ENCODE measurements at regions not wholly inside any gene's neighbourhood (a gene's known extent, or its start where the extent isn't known, plus 50 kb on each side); places are given as distances from the start of the nearest gene placed in this dataset.
"Not testable (repeated sequence)": the region's sequence is repeated elsewhere in the genome, so short reads cannot be mapped to it uniquely, and the experiment has no call there.

GRCh38 chr5:124176692-124177091 is 569.7 kb downstream of the ZNF608 start:
- H3K27me3 ChIP-seq (ENCODE audit: control insufficient read depth, insufficient read depth, low read length) = no peaks in the 10 kb centered on the region
- Mint-ChIP-seq H3K27me3 (no peaks in the 10 kb centered on the region), H3K27ac (no peak overlapping the region), H3K36me3 (no peaks in the 10 kb centered on the region), H3K4me1 (no peaks in the 10 kb centered on the region), H3K9me3 (peaks cover 0 to 13% (median 6%) of the 10 kb centered on the region in 7 donors), H3K4me3 (no peak overlapping the region)
- no peaks in the 10 kb centered on the region for H3K36me3 ChIP-seq (ENCODE audit: control insufficient read depth, insufficient read depth, low read length)
- ATAC-seq (ENCODE audit: low read depth in 2 of 2) (no peak), DNase-seq (no peak)
- peaks cover 0 to 4% of the 10 kb centered on the region in 2 experiments for H3K9me3 ChIP-seq (ENCODE audit: control insufficient read depth in 2 of 2, low read length in 2 of 2)
- no peak overlapping the region for H3K27ac ChIP-seq (ENCODE audit: insufficient read depth, low read length, poor library complexity, severe bottlenecking)
- no peak overlapping the region for H3K4me3 ChIP-seq (ENCODE audit: low read depth, low read length)
- no peaks in the 10 kb centered on the region for H3K4me1 ChIP-seq (ENCODE audit: control insufficient read depth, insufficient read depth, low read length, poor library complexity, severe bottlenecking)

GRCh38 chr5:124173386-124173785 is 573.1 kb downstream of the ZNF608 start:
- Mint-ChIP-seq H3K4me3 (no peak overlapping the region), H3K27ac (no peak overlapping the region), H3K9me3 (peaks cover 1 to 21% (median 6%) of the 10 kb centered on the region in 7 donors), H3K36me3 (no peaks in the 10 kb centered on the region), H3K4me1 (no peaks in the 10 kb centered on the region), H3K27me3 (no peaks in the 10 kb centered on the region)
- no peak for DNase-seq
- H3K27me3 ChIP-seq (ENCODE audit: control insufficient read depth, insufficient read depth, low read length) = no peaks in the 10 kb centered on the region
- ATAC-seq (ENCODE audit: low read depth in 2 of 2) = no peak
- H3K4me1 ChIP-seq (ENCODE audit: control insufficient read depth, insufficient read depth, low read length, poor library complexity, severe bottlenecking) = no peaks in the 10 kb centered on the region
- no peak overlapping the region for H3K4me3 ChIP-seq (ENCODE audit: low read depth, low read length)
- H3K9me3 ChIP-seq (ENCODE audit: control insufficient read depth in 2 of 2, low read length in 2 of 2) = peaks cover 0 to 9% of the 10 kb centered on the region in 2 experiments
- no peak overlapping the region for H3K27ac ChIP-seq (ENCODE audit: insufficient read depth, low read length, poor library complexity, severe bottlenecking)
- H3K36me3 ChIP-seq (ENCODE audit: control insufficient read depth, insufficient read depth, low read length) = no peaks in the 10 kb centered on the region

GRCh38 chr5:124172389-124173003 is 573.9 kb downstream of the ZNF608 start:
- Histone ChIP-seq H3K4me1 (ENCODE audit: control insufficient read depth, insufficient read depth, low read length, poor library complexity, severe bottlenecking) (no peaks in the 10 kb centered on the region), H3K36me3 (ENCODE audit: control insufficient read depth, insufficient read depth, low read length) (no peaks in the 10 kb centered on the region), H3K27me3 (ENCODE audit: control insufficient read depth, insufficient read depth, low read length) (no peaks in the 10 kb centered on the region), H3K27ac (ENCODE audit: insufficient read depth, low read length, poor library complexity, severe bottlenecking) (no peak overlapping the region), H3K4me3 (ENCODE audit: low read depth, low read length) (no peak overlapping the region), H3K9me3 (ENCODE audit: control insufficient read depth in 2 of 2, low read length in 2 of 2) (peaks cover 0 to 9% of the 10 kb centered on the region in 2 experiments)
- H3K36me3 Mint-ChIP-seq = no peaks in the 10 kb centered on the region
- H3K4me1 Mint-ChIP-seq = no peaks in the 10 kb centered on the region
- H3K27ac Mint-ChIP-seq = no peak overlapping the region
- H3K27me3 Mint-ChIP-seq = no peaks in the 10 kb centered on the region
- no peak overlapping the region for H3K4me3 Mint-ChIP-seq
- ATAC-seq (ENCODE audit: low read depth in 2 of 2) (no peak), DNase-seq (no peak)
- peaks cover 0 to 26% (median 7%) of the 10 kb centered on the region in 7 donors for H3K9me3 Mint-ChIP-seq

- H3K4me1 ChIP-seq (ENCODE audit: control insufficient read depth, insufficient read depth, low read length, poor library complexity, severe bottlenecking); H3K9me3 ChIP-seq (ENCODE audit: control insufficient read depth in 2 of 2, low read length in 2 of 2); H3K4me3 ChIP-seq (ENCODE audit: low read depth, low read length); H3K27me3 ChIP-seq (ENCODE audit: control insufficient read depth, insufficient read depth, low read length); H3K27ac ChIP-seq (ENCODE audit: insufficient read depth, low read length, poor library complexity, severe bottlenecking); H3K4me1 Mint-ChIP-seq; H3K36me3 Mint-ChIP-seq; H3K27me3 Mint-ChIP-seq; H3K36me3 ChIP-seq (ENCODE audit: control insufficient read depth, insufficient read depth, low read length); ATAC-seq (ENCODE audit: low read depth in 2 of 2); DNase-seq: not testable (repeated sequence)
- H3K27ac Mint-ChIP-seq = peak overlapping the region in 1 of 3 donors; percentile 56
- peaks cover 0 to 24% (median 7%) of the 10 kb centered on the region in 7 donors for H3K9me3 Mint-ChIP-seq
- peak overlapping the region in 1 of 4 donors; percentile 41 for H3K4me3 Mint-ChIP-seq
Observed at GRCh38 chr5:124168093-124168492, 578.3 kb downstream of the ZNF608 start.

GRCh38 chr5:124162767-124163532 is 583.5 kb downstream of the ZNF608 start:
- Histone ChIP-seq H3K4me3 (ENCODE audit: low read depth, low read length) (no peak overlapping the region), H3K36me3 (ENCODE audit: control insufficient read depth, insufficient read depth, low read length) (no peaks in the 10 kb centered on the region), H3K4me1 (ENCODE audit: control insufficient read depth, insufficient read depth, low read length, poor library complexity, severe bottlenecking) (no peaks in the 10 kb centered on the region), H3K27ac (ENCODE audit: insufficient read depth, low read length, poor library complexity, severe bottlenecking) (no peak overlapping the region), H3K9me3 (ENCODE audit: control insufficient read depth in 2 of 2, low read length in 2 of 2) (no peaks in the 10 kb centered on the region), H3K27me3 (ENCODE audit: control insufficient read depth, insufficient read depth, low read length) (no peaks in the 10 kb centered on the region)
- ATAC-seq (ENCODE audit: low read depth in 2 of 2) (no peak), DNase-seq (no peak)
- no peak overlapping the region for H3K27ac Mint-ChIP-seq
- no peaks in the 10 kb centered on the region for H3K36me3 Mint-ChIP-seq
- H3K9me3 Mint-ChIP-seq = peaks cover 0 to 11% (median 3%) of the 10 kb centered on the region in 7 donors
- no peaks in the 10 kb centered on the region for H3K4me1 Mint-ChIP-seq
- H3K4me3 Mint-ChIP-seq = no peak overlapping the region
- H3K27me3 Mint-ChIP-seq = no peaks in the 10 kb centered on the region

- Histone ChIP-seq H3K4me3 (ENCODE audit: low read depth, low read length) (no peak overlapping the region), H3K9me3 (ENCODE audit: control insufficient read depth in 2 of 2, low read length in 2 of 2) (no peaks in the 10 kb centered on the region), H3K27me3 (ENCODE audit: control insufficient read depth, insufficient read depth, low read length) (no peaks in the 10 kb centered on the region), H3K36me3 (ENCODE audit: control insufficient read depth, insufficient read depth, low read length) (no peaks in the 10 kb centered on the region), H3K4me1 (ENCODE audit: control insufficient read depth, insufficient read depth, low read length, poor library complexity, severe bottlenecking) (no peaks in the 10 kb centered on the region), H3K27ac (ENCODE audit: insufficient read depth, low read length, poor library complexity, severe bottlenecking) (no peak overlapping the region)
- DNase-seq (no peak), ATAC-seq (ENCODE audit: low read depth in 2 of 2) (no peak)
- Mint-ChIP-seq H3K27ac (no peak overlapping the region), H3K27me3 (no peaks in the 10 kb centered on the region), H3K9me3 (peaks cover 0 to 22% (median 3%) of the 10 kb centered on the region in 7 donors), H3K36me3 (no peaks in the 10 kb centered on the region), H3K4me3 (no peak overlapping the region), H3K4me1 (no peaks in the 10 kb centered on the region)
Observed at GRCh38 chr5:124161266-124161665, 585.2 kb downstream of the ZNF608 start.

GRCh38 chr5:124160265-124160664 is 586.2 kb downstream of the ZNF608 start:
- ATAC-seq (ENCODE audit: low read depth in 2 of 2) (no peak), DNase-seq (no peak)
- Mint-ChIP-seq H3K4me3 (no peak overlapping the region), H3K9me3 (peaks cover 0 to 27% (median 3%) of the 10 kb centered on the region in 7 donors), H3K4me1 (no peaks in the 10 kb centered on the region), H3K27ac (no peak overlapping the region), H3K36me3 (no peaks in the 10 kb centered on the region), H3K27me3 (no peaks in the 10 kb centered on the region)
- no peaks in the 10 kb centered on the region for H3K36me3 ChIP-seq (ENCODE audit: control insufficient read depth, insufficient read depth, low read length)
- no peak overlapping the region for H3K4me3 ChIP-seq (ENCODE audit: low read depth, low read length)
- H3K27ac ChIP-seq (ENCODE audit: insufficient read depth, low read length, poor library complexity, severe bottlenecking) = no peak overlapping the region
- no peaks in the 10 kb centered on the region for H3K27me3 ChIP-seq (ENCODE audit: control insufficient read depth, insufficient read depth, low read length)
- no peaks in the 10 kb centered on the region for H3K4me1 ChIP-seq (ENCODE audit: control insufficient read depth, insufficient read depth, low read length, poor library complexity, severe bottlenecking)
- no peaks in the 10 kb centered on the region for H3K9me3 ChIP-seq (ENCODE audit: control insufficient read depth in 2 of 2, low read length in 2 of 2)

- no peaks in the 10 kb centered on the region for H3K36me3 ChIP-seq (ENCODE audit: control insufficient read depth, insufficient read depth, low read length)
- no peaks in the 10 kb centered on the region for H3K36me3 Mint-ChIP-seq
- H3K4me1 ChIP-seq (ENCODE audit: control insufficient read depth, insufficient read depth, low read length, poor library complexity, severe bottlenecking) = no peaks in the 10 kb centered on the region
- peaks cover 0 to 9% of the 10 kb centered on the region in 2 experiments for H3K9me3 ChIP-seq (ENCODE audit: control insufficient read depth in 2 of 2, low read length in 2 of 2)
- ATAC-seq (ENCODE audit: low read depth in 2 of 2) = no peak
- no peak overlapping the region for H3K4me3 Mint-ChIP-seq
- H3K27me3 ChIP-seq (ENCODE audit: control insufficient read depth, insufficient read depth, low read length) = no peaks in the 10 kb centered on the region
- no peaks in the 10 kb centered on the region for H3K27me3 Mint-ChIP-seq
- H3K9me3 Mint-ChIP-seq = peaks cover 0 to 39% (median 5%) of the 10 kb centered on the region in 7 donors
- DNase-seq = no peak
- H3K27ac ChIP-seq (ENCODE audit: insufficient read depth, low read length, poor library complexity, severe bottlenecking) = no peak overlapping the region
- H3K27ac Mint-ChIP-seq = no peak overlapping the region
- no peaks in the 10 kb centered on the region for H3K4me1 Mint-ChIP-seq
- no peak overlapping the region for H3K4me3 ChIP-seq (ENCODE audit: low read depth, low read length)
Observed at GRCh38 chr5:124157320-124157719, 589.1 kb downstream of the ZNF608 start.
